NCI-H2171 treated with DMSO at 0.1 percent for 48 hours (cell line): ENCODE measurements at regions not wholly inside any gene's neighbourhood (a gene's known extent, or its start where the extent isn't known, plus 50 kb on each side); places are given as distances from the start of the nearest gene placed in this dataset.

ENCODE experiments used
- DNase-seq: peaks from one replicate; lab custom pipeline; 2025; lab: John Stamatoyannopoulos, UW

- no peak for DNase-seq
Observed at GRCh38 chr3:69535613-69536012, 149.7 kb upstream of the FRMD4B start.

DNA sequence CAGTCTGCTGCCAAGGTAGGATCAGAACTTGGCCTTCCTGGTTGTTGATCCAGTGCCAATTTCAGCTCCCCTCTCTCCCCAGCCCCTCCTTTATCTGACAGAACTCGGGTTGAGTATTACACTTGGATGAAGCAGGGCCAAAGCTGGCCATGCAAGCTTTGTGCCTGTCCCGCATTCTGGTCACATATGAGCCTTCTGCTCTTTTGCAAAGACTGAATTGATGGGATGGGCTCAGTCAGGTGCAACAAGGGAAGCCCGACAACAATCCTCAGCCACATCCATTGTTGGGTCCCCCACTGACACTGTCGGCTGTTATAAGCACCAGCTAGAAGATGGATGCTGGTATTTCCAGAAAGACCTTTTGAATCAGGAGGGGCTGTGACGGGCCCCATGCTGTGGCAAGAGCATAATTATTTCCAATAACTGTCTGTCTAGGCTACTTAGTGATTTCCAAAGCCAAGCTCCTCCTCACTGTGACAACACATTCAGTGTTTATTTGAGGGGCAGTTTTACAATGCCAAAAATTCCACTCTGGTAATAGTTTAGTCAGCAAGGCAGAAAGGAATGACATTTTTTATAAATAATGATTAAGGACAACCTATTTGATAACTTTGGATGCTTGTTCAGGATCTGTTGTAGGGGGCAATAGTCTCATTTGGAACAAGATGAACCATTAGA is 146.8 kb upstream of the FRMD4B start:
- no peak for DNase-seq

- no peak for DNase-seq
Observed at GRCh38 chr3:69531576-69532546, 146.0 kb upstream of the FRMD4B start.

DNA sequence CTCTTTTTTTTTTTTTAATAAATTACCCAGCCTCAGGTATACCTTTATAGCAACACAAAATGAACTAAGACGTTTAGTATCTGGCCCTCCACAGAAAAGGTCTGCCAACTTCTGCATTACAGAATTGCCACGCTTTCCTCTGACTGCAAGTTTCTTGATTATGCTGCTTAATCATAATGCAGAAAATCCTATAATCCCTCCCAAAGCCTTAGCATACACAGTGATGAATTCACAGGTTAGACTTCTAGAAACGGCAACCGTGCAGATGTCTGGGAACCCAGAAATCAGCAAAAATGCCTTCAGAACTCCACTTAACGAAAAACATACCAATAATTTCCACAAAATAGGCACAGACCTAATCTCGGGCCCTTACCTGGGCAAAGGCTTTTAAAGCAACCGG is 144.7 kb upstream of the FRMD4B start:
- DNase-seq = no peak

- DNase-seq = no peak
Observed at GRCh38 chr3:69527498-69527897, 141.6 kb upstream of the FRMD4B start.

- no peak for DNase-seq
Observed at GRCh38 chr3:69524816-69525215, 138.9 kb upstream of the FRMD4B start.

- no peak for DNase-seq
Observed at GRCh38 chr3:69521286-69521685, 135.4 kb upstream of the FRMD4B start.

DNA sequence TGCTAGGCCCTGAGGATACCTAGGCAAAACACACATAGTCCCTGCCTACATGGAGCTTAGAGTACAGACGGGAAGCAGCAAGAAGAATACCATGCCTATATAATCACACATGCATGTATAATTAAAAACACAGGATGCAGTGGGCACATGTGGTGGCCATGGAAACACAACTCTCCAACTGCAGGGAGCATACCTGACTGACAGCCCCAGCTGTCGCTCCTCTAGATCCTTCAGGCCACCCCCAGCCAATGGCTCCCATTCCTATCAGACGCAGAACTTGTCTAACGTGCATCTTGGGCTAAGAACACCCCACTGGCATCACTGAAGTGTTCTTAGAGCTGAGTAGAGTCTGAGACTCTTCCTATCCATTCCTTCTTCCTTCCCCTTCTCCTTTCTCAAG is 125.5 kb upstream of the FRMD4B start:
- DNase-seq = no peak

- DNase-seq = no peak
Observed at GRCh38 chr3:69510481-69511030, 124.7 kb upstream of the FRMD4B start.

- DNase-seq = no peak
Observed at GRCh38 chr3:69509288-69509687, 123.4 kb upstream of the FRMD4B start.

DNA sequence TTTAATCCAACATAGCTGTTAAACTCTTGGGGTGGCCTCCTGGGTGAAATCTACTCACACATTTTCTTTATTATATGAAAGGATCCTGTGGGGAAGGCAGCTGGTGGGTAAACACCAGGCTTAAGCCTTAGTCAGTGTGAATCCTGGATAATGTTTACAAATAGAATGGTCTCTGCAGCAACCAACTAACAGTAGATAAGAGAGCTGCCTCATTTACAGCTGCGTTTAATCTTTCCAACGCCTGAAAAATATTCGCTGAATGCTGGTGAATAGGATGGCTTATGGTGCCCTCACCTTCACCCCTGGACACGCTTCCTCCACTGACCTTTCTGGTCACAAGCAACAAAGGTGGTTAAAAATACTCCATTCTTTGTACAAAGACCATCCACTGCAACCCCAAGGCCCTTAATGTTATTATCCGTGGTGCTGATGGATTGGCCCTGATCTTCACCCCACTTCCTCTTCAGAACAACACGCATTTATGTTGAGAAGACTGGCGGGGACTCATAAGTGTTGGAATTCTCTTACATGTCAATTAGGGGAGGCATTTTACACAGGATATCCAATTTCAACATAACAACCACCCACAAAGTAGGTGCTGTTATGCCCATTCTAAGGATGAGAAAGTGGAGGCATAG is 120.0 kb upstream of the FRMD4B start:
- no peak for DNase-seq

DNA sequence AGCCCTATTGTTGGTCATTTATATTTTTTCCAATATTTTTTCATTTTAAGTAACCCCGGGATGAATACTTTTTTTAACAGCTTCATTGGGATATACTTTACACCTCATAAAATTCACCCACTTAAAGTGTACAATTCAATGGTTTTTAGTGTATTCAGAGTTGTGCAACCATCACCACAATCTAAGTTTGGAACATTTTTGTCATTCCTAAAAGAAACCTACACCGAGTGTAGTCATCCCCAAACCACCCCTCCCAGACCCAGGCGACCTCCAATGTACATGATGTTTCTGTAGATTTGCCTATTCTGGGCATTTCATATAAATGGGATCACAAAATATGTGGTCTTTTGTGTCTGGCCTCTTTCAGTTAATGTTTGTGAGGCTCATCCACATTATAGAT is 118.3 kb upstream of the FRMD4B start:
- no peak for DNase-seq

DNA sequence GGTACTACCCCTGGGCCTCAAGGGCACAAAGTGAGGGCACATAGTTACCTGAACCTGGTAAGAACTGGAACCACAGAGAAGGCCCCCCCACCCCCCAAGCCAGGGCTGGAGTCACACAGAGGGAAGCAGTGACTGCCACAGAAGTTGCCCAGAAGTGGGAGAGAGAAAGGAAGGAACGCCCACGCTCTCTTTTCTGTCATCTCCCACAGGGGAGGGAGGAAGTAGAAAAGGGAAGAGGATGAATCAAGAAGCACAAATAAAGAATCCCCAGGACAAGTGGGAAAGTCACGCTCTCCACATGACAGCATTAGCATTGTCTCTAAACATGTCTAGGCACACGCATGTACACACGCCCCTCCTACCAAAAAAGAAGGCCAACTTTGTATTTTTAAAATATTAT is 114.7 kb upstream of the FRMD4B start:
- DNase-seq = no peak

GRCh38 chr3:69499899-69500421 is 114.1 kb upstream of the FRMD4B start:
- DNase-seq = no peak

- DNase-seq = no peak
Observed at GRCh38 chr3:69499422-69499821, 113.5 kb upstream of the FRMD4B start.

- DNase-seq = no peak
Observed at GRCh38 chr3:69496856-69497255, 111.0 kb upstream of the FRMD4B start.

DNA sequence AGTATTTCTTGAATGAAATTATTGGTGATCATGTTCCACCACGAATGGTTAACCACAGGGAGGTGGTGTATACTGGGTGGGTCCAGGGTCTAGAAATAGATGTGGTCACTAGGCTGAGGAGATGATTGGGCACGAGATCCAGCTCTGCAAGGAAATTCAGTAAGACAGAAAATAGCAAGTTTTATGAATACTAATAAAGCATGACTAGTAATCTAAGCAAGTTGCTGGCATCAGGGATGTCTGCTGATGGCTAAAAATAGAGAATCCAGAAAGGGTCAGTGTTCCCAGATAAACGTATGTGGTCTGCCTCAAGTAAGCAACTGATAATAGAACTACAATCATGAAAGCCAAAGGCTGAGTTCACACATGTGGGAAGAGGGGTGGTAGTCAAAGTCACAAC is 108.3 kb upstream of the FRMD4B start:
- DNase-seq = no peak

DNA sequence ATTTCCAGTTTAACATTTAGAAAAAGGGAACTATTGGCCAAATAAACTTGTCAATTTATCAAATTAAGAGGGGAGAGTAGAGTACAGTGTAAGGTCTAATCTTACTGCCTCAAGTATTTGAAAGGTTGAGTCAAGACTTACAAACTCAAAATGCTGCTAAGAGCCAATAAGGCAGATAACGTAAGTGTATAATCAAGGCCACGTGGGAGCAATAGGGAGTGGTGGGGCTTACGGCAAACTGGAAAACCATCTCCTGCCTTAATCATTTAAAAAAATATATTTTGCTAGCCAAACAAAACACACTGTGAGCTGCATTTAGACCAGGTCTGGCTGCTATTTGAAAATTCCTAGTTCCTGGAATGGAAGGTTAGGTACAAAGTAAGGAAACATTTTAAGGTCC is 107.3 kb upstream of the FRMD4B start:
- no peak for DNase-seq

DNA sequence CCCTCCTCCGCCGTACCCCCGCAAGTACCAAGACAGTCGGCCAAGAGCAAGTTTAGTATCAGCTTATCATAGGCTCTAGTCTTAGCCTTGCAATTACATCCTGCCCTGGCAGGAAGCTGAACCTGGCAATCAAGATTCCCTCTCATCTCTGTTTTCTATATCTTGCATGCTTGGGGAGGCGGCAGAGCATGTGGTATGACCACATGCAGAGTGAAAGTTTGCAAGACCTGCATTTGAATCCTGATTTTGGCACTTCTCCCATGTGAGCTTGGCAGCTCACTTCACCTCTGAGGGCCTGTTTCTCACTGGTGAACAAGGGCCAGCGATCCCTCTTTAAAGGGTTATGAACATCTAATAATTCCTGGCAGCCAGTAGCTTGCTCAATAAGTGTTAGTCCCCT is 106.1 kb upstream of the FRMD4B start:
- no peak for DNase-seq

DNA sequence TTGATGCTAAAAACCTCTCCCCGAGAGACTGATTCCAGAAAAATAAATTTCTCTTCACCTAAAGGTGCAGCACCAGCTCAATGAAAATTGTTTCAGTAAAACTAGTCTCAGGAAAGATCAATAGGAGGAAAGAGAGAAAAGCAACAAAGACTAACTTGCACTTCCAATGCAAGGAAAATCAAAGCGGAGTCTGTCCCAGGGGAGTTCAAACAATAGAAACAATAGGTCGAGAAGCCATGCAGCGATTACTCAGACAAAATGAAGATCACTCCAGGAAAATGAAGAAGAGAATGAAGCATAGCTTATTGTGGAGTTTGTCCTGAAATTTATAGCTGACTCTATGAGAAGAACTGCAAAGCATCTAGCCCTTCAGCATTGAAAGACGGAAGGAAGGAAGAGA is 105.1 kb upstream of the FRMD4B start:
- no peak for DNase-seq

GRCh38 chr3:69490235-69490634 is 104.3 kb upstream of the FRMD4B start:
- DNase-seq = no peak

GRCh38 chr3:69488026-69488425 is 102.1 kb upstream of the FRMD4B start:
- no peak for DNase-seq
